GM10847 (cell line): ENCODE measurements at regions not wholly inside any gene's neighbourhood (a gene's known extent, or its start where the extent isn't known, plus 50 kb on each side); places are given as distances from the start of the nearest gene placed in this dataset.

Experiments used
- POLR2A ChIP-seq: IDR thresholded peaks from 2 replicates; pipeline ENCODE4 v1.6.1; 2011; ENCODE audit not compliant: insufficient read length; ENCODE audit errors: extremely low read depth

DNA sequence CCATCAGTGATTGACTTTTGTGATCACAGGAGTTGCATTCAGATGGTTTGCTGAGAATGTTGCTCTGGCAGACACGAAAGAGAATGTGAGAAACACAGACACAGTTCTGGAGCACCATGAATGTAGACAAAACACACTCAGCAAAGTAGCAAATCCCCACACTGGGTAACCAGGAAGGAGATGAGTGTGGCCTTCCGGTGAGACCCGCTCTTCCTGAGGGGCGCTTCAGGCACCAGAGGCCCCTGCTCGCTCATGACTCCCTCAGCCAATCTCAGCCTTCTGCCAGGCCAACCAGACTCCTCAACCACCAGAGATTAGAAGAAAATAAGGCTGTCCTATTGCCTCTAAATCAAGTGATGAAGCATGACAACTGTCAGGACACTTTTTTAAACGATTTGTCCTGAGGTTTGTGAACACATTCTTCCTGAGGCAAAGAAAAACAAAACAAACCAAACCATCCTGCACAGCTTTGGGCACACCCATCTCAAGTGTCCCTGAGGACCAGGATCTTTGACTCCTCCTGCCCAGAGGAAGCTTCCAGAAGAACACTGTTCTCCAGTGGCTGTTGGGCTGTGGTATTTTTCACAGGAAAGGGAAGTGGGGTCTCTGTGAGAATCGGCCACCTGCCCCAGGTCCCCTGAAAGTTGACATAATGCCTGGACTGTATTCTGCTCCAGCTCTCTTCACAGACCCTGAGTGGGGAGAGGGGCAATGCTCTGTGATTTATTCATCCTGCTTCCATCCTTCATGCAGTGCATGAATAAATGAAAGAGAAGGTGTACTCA, 152.8 kb downstream of the BCL11A start:
- no peak for TF ChIP-seq POLR2A

DNA sequence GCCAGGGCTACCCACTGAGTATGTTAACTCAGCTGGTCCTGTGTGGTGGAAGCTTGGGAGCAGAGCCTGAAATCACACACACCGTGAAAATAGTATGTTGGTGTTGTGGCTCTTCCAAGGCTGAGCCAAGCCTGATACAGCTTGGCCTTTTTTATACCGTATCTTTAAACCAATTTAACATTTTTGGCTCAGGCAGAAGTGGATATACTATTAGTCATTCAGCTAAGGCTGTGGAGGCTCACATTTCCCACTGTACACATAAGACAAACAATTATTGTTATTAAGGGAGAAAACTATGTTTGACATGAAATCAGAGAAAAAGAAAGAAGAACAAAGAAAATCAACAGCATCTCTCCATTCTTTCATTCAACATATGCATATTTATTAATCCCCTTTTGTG, 159.0 kb downstream of the BCL11A start:
- no peak for TF ChIP-seq POLR2A

DNA sequence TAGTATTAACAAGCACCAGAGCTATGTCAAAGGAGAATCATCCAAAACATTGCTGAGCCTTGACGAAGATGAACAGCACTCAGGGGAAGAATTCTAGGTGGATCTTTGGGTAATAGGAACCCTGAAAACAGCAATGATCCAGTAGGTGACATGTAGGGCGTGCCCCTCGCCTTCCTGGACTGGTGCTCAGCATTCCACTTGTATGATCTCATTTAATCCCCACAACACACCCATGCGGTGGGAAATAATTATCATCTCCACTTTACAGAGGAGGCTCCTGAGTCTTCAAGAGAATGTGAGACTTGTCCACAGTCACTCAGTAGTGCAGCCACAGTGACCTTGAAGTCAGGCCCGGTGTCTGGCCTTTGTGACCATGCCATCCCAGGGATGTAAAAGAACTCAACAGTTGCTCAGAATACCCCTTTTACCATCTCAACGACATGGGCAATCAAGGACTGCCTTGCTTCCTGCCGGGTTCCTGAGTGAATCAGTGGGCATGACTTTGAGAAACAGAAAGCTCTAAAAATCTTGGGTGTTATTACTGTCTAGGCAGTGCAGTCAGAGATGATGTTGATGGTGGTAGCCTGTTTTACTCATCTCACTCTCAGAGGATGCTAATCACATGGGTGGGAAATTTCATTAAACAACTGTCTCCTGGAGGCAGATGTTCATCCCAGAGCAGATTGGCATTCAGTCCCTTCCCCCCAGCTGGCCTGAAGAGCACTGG, 161.6 kb downstream of the BCL11A start:
- no peak for TF ChIP-seq POLR2A

DNA sequence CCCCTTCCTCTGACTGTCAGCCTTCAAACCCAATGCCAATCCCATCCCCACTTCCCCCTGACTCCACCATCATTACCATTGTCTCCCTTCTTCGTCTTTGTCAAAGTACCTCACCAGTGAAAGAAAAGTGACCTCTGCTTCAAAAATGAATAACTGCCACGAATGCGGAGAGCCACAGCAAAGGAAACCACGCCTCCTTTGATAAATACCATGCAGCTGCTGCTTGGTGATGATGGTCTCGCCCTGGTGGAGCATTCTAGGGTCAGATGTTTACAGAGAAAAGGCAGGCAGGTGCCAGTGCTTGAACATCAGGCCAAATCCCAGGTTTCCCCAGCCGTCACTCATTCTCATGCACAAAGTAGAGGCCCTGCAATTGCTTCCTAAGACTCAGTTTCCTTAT, 162.2 kb downstream of the BCL11A start:
- TF ChIP-seq POLR2A: no peak

DNA sequence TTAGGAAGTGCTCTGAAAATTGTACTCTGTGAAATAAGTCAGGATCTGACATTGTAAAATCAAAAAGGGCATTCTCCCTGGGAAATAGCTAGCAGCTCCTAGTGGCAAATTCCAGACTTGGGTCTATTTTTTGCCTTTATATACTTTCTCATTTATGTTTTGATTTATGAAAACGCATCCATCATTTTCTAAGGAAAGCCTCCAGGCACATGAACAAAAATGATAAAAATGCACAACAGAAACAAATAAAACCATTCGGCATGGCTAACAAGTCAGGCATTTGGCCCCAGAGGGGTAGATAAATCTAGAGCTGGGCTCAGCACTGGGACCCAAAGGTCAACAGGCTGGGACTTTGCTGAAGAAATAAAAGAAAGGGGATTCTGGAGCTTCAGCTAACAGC, 167.0 kb downstream of the BCL11A start:
- TF ChIP-seq POLR2A: no peak

DNA sequence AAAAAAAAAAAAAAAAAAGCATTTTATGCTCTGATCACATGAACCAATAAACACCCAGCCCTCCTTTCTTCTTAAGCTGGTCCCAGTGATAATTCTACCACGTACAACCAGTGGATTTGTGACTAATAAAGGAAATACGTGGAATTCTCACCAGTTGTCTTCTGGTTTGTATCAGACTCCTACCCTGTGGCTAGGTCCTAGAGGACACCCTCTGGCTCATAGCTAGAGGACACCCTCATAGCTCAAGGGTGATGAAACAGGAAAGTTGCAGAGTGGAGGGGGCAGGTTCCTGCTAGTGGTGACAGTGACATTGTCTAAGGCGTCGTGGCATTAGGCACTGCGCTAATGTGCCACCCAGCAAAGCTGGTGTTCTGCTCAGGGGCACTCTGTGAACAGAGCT, 167.8 kb downstream of the BCL11A start:
- TF ChIP-seq POLR2A: no peak

DNA sequence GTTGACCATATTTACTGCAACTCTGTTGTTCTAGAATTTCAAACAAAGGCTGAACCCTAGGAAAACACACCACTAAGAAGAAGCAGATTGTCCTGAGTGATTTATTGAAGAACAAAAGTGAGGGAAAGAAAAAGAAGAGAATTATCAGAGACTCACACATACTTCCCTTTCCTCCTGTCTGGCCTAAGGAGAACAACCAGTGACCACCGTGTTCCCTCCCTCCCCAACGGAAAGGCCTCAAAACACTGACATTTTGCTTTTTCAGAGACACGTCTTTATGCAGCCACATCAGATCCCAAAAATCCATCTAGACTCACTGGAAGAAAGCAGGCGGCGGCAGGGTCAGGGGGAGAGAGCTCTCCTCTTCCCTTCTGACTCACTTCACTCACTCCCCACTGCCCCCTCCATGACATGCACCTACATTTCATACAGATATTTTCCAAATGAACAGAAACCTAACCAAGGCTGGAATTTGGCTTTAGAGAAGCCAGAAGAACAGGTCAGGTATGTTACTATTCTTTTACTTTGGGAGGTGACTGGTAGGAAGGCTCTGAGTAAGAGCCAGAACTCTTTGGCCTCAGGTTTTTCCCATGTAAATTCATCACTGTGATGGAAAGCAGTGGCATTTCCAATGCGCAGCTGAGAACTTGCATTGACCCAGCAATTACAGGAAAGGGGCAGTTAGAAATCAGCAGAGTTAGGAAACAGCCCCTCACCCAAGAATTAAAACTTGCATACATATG, 169.9 kb downstream of the BCL11A start:
- TF ChIP-seq POLR2A: no peak

DNA sequence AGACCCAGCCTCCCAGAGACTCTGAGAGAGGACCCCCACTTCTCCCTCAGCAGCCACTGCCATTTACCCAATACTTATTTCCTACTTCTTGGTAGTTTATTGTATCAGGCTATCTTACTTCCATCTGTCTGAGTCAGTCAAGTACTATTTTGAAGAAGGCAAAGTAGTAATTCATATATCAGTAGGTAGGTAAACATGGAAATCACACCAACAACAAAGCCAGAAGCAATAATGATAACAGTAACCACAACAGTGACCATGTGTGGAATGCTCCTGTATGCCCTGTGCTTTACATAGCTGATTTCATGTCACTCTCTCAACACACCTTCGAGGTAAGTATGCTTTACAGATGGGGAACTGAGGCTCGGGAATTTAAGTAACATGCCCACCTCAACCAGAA, 173.0 kb downstream of the BCL11A start:
- no peak for TF ChIP-seq POLR2A

DNA sequence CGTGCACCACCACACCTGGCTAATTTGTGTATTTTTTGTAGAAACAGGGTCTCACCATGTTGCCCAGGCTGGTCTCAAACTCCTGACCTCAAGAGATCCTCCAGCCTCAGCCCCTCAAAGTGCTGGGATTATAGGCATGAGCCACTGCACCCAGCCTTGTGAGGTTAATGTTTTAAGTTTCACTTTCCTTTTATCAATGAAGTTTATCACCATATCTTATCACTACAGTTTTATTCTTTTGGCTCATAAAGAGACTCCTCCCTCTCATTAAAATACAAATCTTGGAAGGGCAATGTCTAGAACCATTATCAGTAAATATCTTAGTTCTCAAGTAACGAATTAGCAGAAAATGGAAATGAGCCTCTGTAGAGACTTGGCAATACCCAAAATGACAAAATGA, 173.8 kb downstream of the BCL11A start:
- TF ChIP-seq POLR2A: no peak

DNA sequence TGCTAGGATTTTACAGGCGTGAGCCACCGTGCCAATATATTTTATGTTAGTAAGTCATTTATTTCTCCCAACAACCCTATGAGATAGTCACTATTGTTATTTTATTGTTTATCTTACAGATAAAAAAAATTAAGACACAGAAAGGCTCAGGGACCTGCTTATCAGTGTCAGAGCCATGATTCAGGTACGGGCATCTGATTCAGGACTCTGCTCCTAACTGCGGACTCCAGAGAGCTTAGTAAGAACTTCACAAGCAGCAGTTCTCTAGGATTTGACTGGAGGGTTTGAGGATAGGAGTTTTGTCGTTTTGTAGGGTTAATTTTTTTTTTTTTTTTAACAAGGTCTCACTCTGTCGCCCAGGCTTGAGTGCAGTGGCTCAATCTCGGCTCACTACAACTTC, 174.2 kb downstream of the BCL11A start:
- TF ChIP-seq POLR2A: no peak

DNA sequence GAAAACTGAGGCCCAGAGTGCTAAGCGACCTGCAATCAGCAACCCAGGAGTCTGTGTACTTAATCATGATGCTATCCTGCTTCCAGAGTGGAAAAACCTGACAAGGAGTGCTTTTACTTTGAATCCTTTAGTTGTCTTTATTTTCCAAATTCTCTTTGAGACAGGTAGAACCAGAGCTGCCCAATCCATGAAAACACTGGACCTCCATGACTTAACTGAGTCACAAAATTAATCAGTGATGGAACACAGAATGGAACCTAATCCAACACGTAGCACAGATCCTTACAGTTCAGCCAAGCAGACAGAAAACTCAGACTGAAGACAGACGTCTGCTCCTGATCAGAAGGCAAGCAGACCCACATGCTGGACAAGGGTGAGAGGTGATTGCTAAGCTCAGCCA, 175.6 kb downstream of the BCL11A start:
- no peak for TF ChIP-seq POLR2A

DNA sequence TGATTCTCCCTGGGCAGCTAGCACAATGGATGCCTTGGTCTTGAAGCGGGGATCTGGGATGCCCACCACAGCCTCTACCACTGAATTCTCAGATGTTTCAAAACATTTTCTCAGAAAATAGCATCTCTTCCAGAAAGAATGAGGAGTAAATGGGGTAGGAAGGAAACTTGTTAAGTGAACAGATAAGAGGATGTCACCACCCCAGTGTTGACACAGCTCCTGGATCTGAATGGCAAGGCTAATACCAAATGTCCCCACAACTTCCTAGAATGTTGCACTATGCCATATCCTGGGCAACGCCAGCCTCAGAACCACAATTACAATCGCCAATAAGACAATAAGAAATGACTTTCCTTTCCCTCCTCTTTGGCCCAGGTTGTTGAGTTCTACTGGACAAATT, 177.2 kb downstream of the BCL11A start:
- TF ChIP-seq POLR2A: no peak

DNA sequence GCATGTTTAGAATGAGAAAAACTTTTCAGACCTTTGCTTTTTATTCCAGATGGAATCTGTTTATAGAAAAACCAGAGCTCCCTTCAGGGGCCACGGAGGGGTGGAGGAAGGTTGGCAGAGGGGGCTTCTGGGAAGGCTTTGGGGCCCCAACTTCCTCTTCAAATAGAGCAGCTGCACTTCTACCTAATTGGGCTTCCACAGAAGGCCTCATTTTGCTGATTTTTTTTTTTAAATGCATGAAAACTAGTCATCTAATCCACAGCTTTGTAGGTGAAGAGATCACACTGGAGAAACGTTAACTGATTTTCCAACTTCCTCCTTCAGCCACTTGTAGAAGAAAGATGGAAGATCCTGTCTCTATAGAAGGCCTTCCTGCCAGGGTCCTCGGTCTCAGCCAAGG, 181.8 kb downstream of the BCL11A start:
- TF ChIP-seq POLR2A: no peak

DNA sequence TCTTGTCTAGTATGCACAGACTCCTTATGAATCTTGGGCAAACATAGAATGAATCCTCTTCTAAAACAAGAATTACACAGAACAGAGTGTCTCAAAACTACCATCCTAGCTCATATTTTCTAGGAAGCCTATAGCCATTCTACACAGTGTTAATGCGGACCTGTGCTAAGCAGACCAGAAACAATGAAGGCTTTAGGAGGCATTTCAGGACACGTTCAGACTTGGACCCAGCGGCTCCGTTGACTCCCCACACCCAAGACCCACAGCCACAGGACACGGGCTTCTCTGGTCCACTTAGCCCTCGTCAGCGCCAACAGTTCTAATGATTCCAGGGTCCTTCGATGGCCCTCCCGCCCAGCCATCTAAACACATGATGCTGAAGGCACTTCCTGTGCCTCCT, 182.2 kb downstream of the BCL11A start:
- no peak for TF ChIP-seq POLR2A

DNA sequence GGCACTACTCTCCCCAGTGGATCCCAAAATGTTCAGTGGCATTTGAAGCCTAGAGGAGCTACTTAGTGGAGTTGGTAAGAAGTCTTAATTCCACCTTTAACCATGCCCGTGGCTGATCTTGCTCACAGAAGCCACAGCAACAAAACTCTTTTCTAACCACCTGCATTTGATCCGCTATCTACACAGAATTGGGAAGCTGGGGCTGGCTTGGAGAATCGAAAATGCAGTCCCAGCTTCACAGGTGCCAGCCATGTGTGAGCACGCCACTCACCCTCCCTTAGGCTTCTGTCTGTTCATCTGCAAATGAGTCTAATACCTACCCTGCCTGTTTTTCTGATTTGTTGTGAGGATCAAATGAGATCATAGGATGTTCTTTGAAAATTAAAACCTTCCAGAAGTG, 182.6 kb downstream of the BCL11A start:
- no peak for TF ChIP-seq POLR2A

DNA sequence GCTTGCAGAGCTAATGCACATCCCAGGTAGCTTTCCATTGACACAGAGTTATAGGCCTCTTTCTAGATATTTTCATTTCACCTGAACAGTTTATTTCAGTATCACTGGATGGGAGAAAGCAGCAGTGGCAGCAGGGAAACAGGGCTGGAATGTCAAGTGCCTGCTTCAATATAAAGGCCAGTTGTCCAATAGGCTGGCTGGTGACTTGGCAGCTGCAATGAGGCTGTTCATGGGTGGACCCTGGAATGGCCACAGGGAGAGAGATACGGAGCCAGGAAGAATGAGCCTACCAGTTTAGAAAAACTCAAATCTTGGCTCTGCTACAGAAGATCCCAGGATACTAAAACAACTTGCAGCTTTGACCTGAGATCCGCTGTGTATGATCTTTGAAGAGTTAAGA, 185.0 kb downstream of the BCL11A start:
- TF ChIP-seq POLR2A: no peak
